Stomach (tissue), 8 donors: ENCODE measurements at regions not wholly inside any gene's neighbourhood (a gene's known extent, or its start where the extent isn't known, plus 50 kb on each side); places are given as distances from the start of the nearest gene placed in this dataset.

ENCODE experiments used
- DNase-seq, 2 donors: peaks; one replicate each; pipeline versions ENCODE4 v3.0.0 to v3.0.0-alpha.2; 2013 to 2019
- H3K27ac ChIP-seq, 5 donors: fragments of 200-600 bp in 4 of 5; sonication (generic) in 4 of 5; one replicate each; pipeline ENCODE4 v1.5.1; 2013 to 2019; ENCODE audit warnings: mild to moderate bottlenecking in 1 of 5, moderate library complexity in 1 of 5
- H3K27me3 ChIP-seq, 3 donors: fragments of 200-600 bp; sonication (generic); one replicate each; pipeline ENCODE4 v1.5.1; 2017 to 2019; ENCODE audit warnings: mixed run types in 1 of 3
- H3K36me3 ChIP-seq, 4 donors: fragments of 200-600 bp; sonication (generic); 1 replicate in 3 of 4; 2 replicates in 1 of 4; pipeline ENCODE4 v1.5.1; 2016 to 2019
- H3K4me1 ChIP-seq, 4 donors: fragments of 200-600 bp; sonication (generic); one replicate each; pipeline ENCODE4 v1.5.1; 2016 to 2019
- H3K4me3 ChIP-seq, 4 donors: fragments of 200-600 bp; sonication (generic) in 3 of 4; one replicate each; pipeline ENCODE4 v1.5.1; 2016 to 2019; ENCODE audit warnings: mild to moderate bottlenecking in 1 of 4
- H3K9me3 ChIP-seq, 4 donors: fragments of 200-600 bp; sonication (generic); one replicate each; pipeline ENCODE4 v1.5.1; 2016 to 2019
- EP300 ChIP-seq: sonication (generic); formaldehyde crosslinking; IDR thresholded peaks from one replicate; pipeline ENCODE4 v1.6.1; 2017; ENCODE audit warnings: antibody characterized with exemption
- POLR2A ChIP-seq, 4 donors: fragments of 450-650 bp; IDR thresholded peaks; one replicate each; pipeline ENCODE4 v1.6.1; 2016; ENCODE audit warnings: antibody characterized with exemption in 4 of 4, control low read depth in 2 of 4, mild to moderate bottlenecking in 1 of 4, moderate library complexity in 1 of 4
- POLR2AphosphoS5 ChIP-seq, 3 donors: sonication (generic); formaldehyde crosslinking; IDR thresholded peaks; one replicate each; pipeline ENCODE4 v1.6.1; 2016; ENCODE audit warnings: antibody characterized with exemption in 3 of 3
- WGBS, 5 donors: extraction: QIAGEN DNeasy Blood & Tissue Kit in 3 of 5; methylation state at CpG; one replicate each; pipeline versions ENCODE4 v1.1.5 to v1.1.7; 2013 to 2018; 5-methylcytosine and 5-hydroxymethylcytosine counted together
- intact Hi-C: fragments of 100-400 bp; cut with DNase I; formaldehyde crosslinking; loops from one replicate; pipeline ENCODE4 v1.15.1; 2023; ENCODE audit warnings: low total_unique reads
- TF ChIP-seq, protein P1 (sequence below), 7 experiments: fragments of 450-650 bp in 4 of 7; fragments of 200-600 bp in 3 of 7; sonication (generic) in 3 of 7; IDR thresholded peaks; one replicate each; pipeline ENCODE4 v1.5.1; 2016 to 2019; ENCODE audit warnings: antibody characterized with exemption in 7 of 7, control low read depth in 2 of 7, mild to moderate bottlenecking in 1 of 7
- donor health status: healthy with polysubstance abuse.
- donor health status: Bipolar disorder and iron deficiency.
- donor health status: healthy.

GRCh38 chr9:69981686-69982445 lies 61.8 kb upstream of the MAMDC2 start:
- Histone ChIP-seq H3K36me3 (no peaks in the 10 kb centered on the region), H3K4me3 (no peak overlapping the region), H3K27me3 (no peaks in the 10 kb centered on the region), H3K27ac (no peak overlapping the region), H3K4me1 (no peaks in the 10 kb centered on the region), H3K9me3 (no peaks in the 10 kb centered on the region)
- WGBS, 5 donors = 58 to 79% (median 76%) methylated on average over 6 of the region's 6 CpGs
- TF ChIP-seq POLR2AphosphoS5 (IDR thresholded peaks at IDR 0.05) (no peak), POLR2A (IDR thresholded peaks at IDR 0.05) (no peak)
- intact Hi-C loops = no loop called here
- DNase-seq = no peak

DNA sequence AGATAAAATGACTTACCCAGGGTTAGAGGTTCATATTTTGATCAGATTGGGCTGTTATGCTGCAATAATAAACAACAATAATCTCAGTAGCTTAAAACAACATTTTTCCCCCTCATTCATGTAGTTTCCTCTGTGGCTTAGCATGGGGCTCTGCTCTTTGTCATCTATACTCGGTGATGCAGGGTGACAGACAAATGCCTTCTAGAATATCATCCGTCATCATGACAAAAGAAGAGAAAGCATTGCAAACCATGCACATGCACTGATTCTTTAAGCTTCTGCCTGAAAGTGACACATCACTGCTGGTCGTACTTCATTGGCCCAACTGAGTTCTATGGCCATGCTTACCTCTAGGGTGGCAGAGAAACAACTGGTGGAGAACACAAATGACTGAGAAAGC lies 58.8 kb upstream of the MAMDC2 start:
- no peaks in the 10 kb centered on the region for H3K36me3 ChIP-seq
- TF ChIP-seq POLR2AphosphoS5 (IDR thresholded peaks at IDR 0.05) = no peak
- TF ChIP-seq, protein P1, sequence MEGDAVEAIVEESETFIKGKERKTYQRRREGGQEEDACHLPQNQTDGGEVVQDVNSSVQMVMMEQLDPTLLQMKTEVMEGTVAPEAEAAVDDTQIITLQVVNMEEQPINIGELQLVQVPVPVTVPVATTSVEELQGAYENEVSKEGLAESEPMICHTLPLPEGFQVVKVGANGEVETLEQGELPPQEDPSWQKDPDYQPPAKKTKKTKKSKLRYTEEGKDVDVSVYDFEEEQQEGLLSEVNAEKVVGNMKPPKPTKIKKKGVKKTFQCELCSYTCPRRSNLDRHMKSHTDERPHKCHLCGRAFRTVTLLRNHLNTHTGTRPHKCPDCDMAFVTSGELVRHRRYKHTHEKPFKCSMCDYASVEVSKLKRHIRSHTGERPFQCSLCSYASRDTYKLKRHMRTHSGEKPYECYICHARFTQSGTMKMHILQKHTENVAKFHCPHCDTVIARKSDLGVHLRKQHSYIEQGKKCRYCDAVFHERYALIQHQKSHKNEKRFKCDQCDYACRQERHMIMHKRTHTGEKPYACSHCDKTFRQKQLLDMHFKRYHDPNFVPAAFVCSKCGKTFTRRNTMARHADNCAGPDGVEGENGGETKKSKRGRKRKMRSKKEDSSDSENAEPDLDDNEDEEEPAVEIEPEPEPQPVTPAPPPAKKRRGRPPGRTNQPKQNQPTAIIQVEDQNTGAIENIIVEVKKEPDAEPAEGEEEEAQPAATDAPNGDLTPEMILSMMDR (IDR thresholded peaks at IDR 0.05) = no peak
- WGBS, 5 donors = 76 to 87% (median 85%) methylated on average over 3 of the region's 3 CpGs
- no peak overlapping the region for H3K27ac ChIP-seq
- intact Hi-C loops = no loop called here
- DNase-seq = no peak
- H3K27me3 ChIP-seq = no peaks in the 10 kb centered on the region
- H3K4me3 ChIP-seq = no peak overlapping the region
- H3K9me3 ChIP-seq = no peaks in the 10 kb centered on the region
- H3K4me1 ChIP-seq = no peaks in the 10 kb centered on the region

GRCh38 chr9:69985971-69986370 lies 57.7 kb upstream of the MAMDC2 start:
- Histone ChIP-seq H3K4me1 (no peaks in the 10 kb centered on the region), H3K27me3 (no peaks in the 10 kb centered on the region), H3K27ac (no peak overlapping the region), H3K36me3 (no peaks in the 10 kb centered on the region), H3K9me3 (no peaks in the 10 kb centered on the region), H3K4me3 (no peak overlapping the region)
- TF ChIP-seq EP300 = no peak
- TF ChIP-seq, protein P1 (IDR thresholded peaks at IDR 0.05) = no peak
- no peak for TF ChIP-seq POLR2AphosphoS5 (IDR thresholded peaks at IDR 0.05)
- TF ChIP-seq POLR2A (IDR thresholded peaks at IDR 0.05) = no peak
- DNase-seq = no peak
- intact Hi-C loops = no loop called here
- 77 to 91% (median 81%) methylated on average over 2 of the region's 2 CpGs for WGBS, 5 donors

DNA sequence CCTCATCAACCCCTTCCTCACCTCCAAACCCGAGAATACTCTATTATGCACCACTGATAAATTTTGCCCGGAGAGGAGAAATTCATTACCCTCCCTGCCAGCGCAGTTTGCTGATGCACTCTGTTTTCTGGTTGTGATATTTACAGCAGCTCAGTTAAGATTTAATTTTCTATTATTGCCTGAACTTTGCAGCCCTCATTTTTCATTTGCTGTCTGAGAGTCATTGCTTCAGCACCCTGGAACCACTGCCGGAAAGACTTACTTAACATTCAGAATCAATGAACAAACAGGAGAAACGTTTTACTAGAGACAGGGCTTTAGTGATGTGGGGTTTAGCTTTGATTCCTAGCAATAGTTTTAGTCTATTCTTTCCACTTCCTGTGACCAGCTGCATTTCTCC lies 56.7 kb upstream of the MAMDC2 start:
- WGBS, 5 donors = 37 to 55% (median 47%) methylated on average over 5 of the region's 5 CpGs

DNA sequence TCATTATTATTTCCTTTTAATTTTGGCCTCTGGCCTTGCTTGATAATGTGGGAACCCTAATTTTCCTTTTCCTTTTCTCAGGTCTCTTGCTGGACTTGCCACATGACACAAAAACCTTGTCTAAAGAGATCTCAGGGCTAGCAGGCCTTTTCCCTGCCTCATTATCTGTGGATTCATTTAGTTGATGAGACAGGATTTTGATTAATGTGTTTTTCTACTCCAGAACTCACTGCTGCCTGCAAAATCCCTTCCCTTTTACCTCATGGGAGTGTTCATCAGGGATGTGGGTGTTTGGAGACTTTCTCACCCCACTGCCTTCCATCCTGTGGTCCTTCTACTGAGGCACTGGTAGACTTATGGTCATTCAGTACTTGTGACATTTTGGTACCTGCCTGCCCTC lies 56.2 kb upstream of the MAMDC2 start:
- intact Hi-C loops = no loop called here
- TF ChIP-seq POLR2AphosphoS5 (IDR thresholded peaks at IDR 0.05) = no peak
- TF ChIP-seq POLR2A (IDR thresholded peaks at IDR 0.05) = no peak
- TF ChIP-seq, protein P1 (IDR thresholded peaks at IDR 0.05) = no peak
- TF ChIP-seq EP300 = no peak
- Histone ChIP-seq H3K9me3 (no peaks in the 10 kb centered on the region), H3K4me1 (no peaks in the 10 kb centered on the region), H3K4me3 (no peak overlapping the region), H3K36me3 (no peaks in the 10 kb centered on the region), H3K27me3 (no peaks in the 10 kb centered on the region), H3K27ac (no peak overlapping the region)
- no peak for DNase-seq

More for the DNA sequence above, 56.7 kb upstream of the MAMDC2 start:
- no peak for TF ChIP-seq POLR2A (IDR thresholded peaks at IDR 0.05)
- TF ChIP-seq POLR2AphosphoS5 (IDR thresholded peaks at IDR 0.05) = no peak
- TF ChIP-seq, protein P1 (IDR thresholded peaks at IDR 0.05) = no peak
- TF ChIP-seq EP300 = no peak
- intact Hi-C loops = no loop called here
- Histone ChIP-seq H3K4me1 (no peaks in the 10 kb centered on the region), H3K27ac (no peak overlapping the region), H3K4me3 (no peak overlapping the region), H3K9me3 (no peaks in the 10 kb centered on the region), H3K36me3 (no peaks in the 10 kb centered on the region), H3K27me3 (no peaks in the 10 kb centered on the region)
- DNase-seq = no peak
